ENCODE measurements at regions not wholly inside any gene's neighbourhood (a gene's known extent, or its start where the extent isn't known, plus 50 kb on each side); places are given as distances from the start of the nearest gene placed in this dataset.

GRCh38 chr16:74100395-74101326 lies 196.0 kb upstream of the PSMD7 start (continued):
- TF ChIP-seq ATM (IDR thresholded peaks at IDR 0.05; ENCODE audit: borderline replicate concordance) (no peak), HOXA5 (CRISPR knock-in tag; IDR thresholded peaks at IDR 0.05) (no peak)

- 54% methylated on average over 8 of the region's 8 CpGs for WGBS (ENCODE audit: low lambda C conversion rate)
- in situ Hi-C loops (cut with HindIII; ENCODE audit: extremely low pct_ligation_motif_present, low pct_unique_long_range_greater_than_20kb) (no loop called here), intact Hi-C loops (cut with micrococcal nuclease; ENCODE audit: unreplicated experiment) (no loop called here)
- CTCF ChIA-PET (ENCODE audit: low intra/inter-chr PET ratio, low total read pairs) = no interaction called here
- Histone ChIP-seq H3K4me1 (ENCODE audit: insufficient read depth, low read length) (no peaks in the 10 kb centered on the region), H3K4me3 (replicated peaks in 1 of 3; ENCODE audit: insufficient read depth in 1 of 3, low read depth in 2 of 3, low read length in 3 of 3) (no peak overlapping the region), H2AFZ (ENCODE audit: low read length) (no peak overlapping the region), H3K79me2 (ENCODE audit: insufficient read depth, low read length) (no peaks in the 10 kb centered on the region), H3K9ac (ENCODE audit: insufficient read depth, low read depth, low read length) (no peak overlapping the region), H3K9me3 (ENCODE audit: low read length) (no peaks in the 10 kb centered on the region), H3K36me3 (replicated peaks in 1 of 2; ENCODE audit: control insufficient read depth in 1 of 2, insufficient read depth in 2 of 2, low read length in 2 of 2) (no peaks in the 10 kb centered on the region), H4K20me1 (ENCODE audit: insufficient read depth, low read length) (no peaks in the 10 kb centered on the region), H3K4me2 (ENCODE audit: low read depth, low read length) (no peak overlapping the region), H3K27ac (ENCODE audit: extremely low read length, insufficient read depth, low read length) (no peak overlapping the region), H3K27me3 (ENCODE audit: control insufficient read depth in 1 of 2, insufficient read depth in 2 of 2, low read length in 2 of 2) (no peaks in the 10 kb centered on the region; a peak in 1 of 5 replicates)
- no peak for FAIRE-seq
- ATAC-seq = no peak
- DNase-seq (ENCODE audit: low spot score) = no peak
- no TSS peak for BruUV-seq (replicated peaks)
- POLR2A ChIA-PET = no interaction called here
- TF ChIP-seq HMGXB4 (CRISPR knock-in tag; IDR thresholded peaks at IDR 0.05; ENCODE audit: borderline replicate concordance in 1 of 2, low read depth in 1 of 2) = no peak
- TF ChIP-seq MIXL1 (CRISPR knock-in tag; IDR thresholded peaks at IDR 0.05) = no peak
- no peak for TF ChIP-seq MXI1 (IDR thresholded peaks at IDR 0.05; ENCODE audit: borderline replicate concordance, low read depth, low read length)
- no peak for TF ChIP-seq KMT2A (CRISPR knock-in tag; IDR thresholded peaks at IDR 0.05)
- no peak for TF ChIP-seq SMARCE1 (IDR thresholded peaks at IDR 0.05; ENCODE audit: borderline replicate concordance)
- TF ChIP-seq, protein P1, sequence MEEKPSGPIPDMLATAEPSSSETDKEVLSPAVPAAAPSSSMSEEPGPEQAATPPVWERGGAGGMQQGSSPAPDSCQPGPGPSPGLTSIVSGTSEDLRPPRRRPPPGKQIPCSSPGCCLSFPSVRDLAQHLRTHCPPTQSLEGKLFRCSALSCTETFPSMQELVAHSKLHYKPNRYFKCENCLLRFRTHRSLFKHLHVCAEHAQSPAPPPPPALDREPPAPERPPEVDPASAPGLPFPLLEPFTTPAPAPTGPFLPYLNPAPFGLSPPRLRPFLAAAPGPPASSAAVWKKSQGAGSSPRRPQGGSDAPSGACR (CRISPR knock-in tag; IDR thresholded peaks at IDR 0.05) = no peak
- TF ChIP-seq KLF6 (CRISPR knock-in tag; IDR thresholded peaks at IDR 0.05) = no peak
- TF ChIP-seq ISL2 (CRISPR knock-in tag; IDR thresholded peaks at IDR 0.05) = no peak
- TF ChIP-seq HDAC6 (IDR thresholded peaks at IDR 0.05; ENCODE audit: low read depth, low read length) = no peak
- no peak for TF ChIP-seq TFE3 (CRISPR knock-in tag; IDR thresholded peaks at IDR 0.05)
- no peak for TF ChIP-seq ARNTL (CRISPR knock-in tag; IDR thresholded peaks at IDR 0.05)
- TF ChIP-seq, protein P2, sequence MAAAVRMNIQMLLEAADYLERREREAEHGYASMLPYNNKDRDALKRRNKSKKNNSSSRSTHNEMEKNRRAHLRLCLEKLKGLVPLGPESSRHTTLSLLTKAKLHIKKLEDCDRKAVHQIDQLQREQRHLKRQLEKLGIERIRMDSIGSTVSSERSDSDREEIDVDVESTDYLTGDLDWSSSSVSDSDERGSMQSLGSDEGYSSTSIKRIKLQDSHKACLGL (CRISPR knock-in tag; IDR thresholded peaks at IDR 0.05) = no peak
- no peak for TF ChIP-seq PLSCR1 (CRISPR knock-in tag; IDR thresholded peaks at IDR 0.05; ENCODE audit: borderline replicate concordance)
- no peak for TF ChIP-seq PAX8 (CRISPR knock-in tag; IDR thresholded peaks at IDR 0.05; ENCODE audit: borderline replicate concordance)
- no peak for TF ChIP-seq RFX5 (IDR thresholded peaks at IDR 0.05; ENCODE audit: low read depth, low read length)
- TF ChIP-seq CHD4 (IDR thresholded peaks at IDR 0.05; ENCODE audit: borderline replicate concordance, low read length) = no peak
- TF ChIP-seq EED (CRISPR knock-in tag; IDR thresholded peaks at IDR 0.05) = no peak
These were observed 197.1 kb upstream of the PSMD7 start for GRCh38 chr16:74099530-74099929.

All from HepG2 (cell line).